NK-92 (cell line): ENCODE measurements at regions not wholly inside any gene's neighbourhood (a gene's known extent, or its start where the extent isn't known, plus 50 kb on each side); places are given as distances from the start of the nearest gene placed in this dataset.

Experiments
- DNase-seq: peaks from one replicate; lab custom pipeline; 2025; ENCODE audit not compliant: unreplicated experiment; lab: John Stamatoyannopoulos, UW

DNA sequence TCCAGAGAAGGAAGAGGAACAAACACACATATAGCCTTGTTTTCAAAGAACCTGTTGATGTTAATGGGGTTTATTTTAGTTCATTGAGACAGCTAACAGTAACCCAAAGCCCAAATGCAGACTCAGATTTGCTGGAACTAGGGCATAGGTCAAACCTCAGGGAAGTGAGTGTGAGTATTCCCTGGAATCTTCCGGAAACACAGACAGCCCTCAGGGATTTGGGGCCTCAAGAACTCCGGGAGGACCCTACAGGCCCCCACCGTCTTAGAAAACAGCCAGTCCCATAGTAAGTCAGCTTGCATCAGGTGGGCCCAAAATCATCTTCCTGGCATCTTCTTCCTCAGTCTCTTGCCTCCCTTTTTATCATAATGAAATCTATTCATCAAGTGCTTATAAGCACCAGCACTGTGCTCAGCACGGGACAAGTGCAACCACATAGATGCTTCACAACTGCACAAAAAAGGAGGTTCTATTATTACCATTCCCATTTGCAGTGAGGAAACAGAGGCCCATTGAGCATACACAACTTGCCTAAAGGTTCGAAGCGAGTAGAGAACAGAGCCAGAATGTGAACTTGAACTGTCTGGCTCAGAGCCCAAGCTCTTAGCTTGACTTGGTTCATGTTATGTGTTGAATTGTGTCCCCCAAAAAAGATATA is 50.2 kb upstream of the BCL11A start:
- no peak for DNase-seq

DNA sequence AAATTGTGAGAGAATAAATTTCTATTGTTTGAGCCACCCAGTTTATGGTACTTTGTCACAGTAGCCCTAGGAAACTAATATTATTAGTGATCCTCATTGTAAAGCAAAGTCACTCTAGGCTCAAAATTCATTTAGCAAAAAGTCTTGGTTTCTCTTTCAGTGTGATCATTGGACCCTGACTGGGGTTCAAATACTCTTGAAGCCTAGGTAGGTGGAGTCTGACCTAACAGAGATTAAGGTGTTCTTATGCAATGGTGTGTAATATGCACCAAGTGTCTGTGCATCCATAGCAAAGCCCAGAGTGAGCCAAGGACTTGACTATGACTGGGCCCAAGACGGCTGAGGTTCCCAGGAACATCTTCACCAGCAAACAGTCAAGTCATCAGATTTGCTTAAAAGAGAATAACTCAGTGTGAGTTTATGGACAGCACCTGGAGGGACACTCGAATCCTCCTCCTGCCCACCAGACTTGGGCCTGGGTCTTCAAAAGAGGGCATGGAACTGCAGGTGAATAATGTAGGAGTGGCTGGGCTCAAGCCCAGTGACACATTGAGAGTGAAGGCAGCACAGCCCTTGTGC is 51.1 kb upstream of the BCL11A start:
- no peak for DNase-seq

DNA sequence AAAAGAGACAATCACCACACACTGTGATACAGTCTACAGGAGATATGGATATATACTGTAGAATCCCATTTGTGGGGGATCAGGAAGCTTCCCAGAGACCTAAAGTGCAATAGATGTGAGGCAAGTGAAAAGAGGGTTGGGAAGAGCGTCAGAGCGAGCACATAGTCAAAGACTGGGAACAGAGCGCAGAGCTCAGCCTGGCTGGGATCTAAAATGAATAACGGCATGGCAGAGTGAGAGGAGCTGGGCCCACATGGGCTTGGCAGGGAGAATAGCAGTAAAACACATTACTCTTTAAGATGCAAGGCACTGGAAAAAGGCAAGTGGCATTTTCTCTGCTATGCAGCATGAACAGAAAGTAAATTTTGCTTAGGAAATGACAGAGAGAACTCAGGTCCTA is 52.4 kb upstream of the BCL11A start:
- DNase-seq = no peak

DNA sequence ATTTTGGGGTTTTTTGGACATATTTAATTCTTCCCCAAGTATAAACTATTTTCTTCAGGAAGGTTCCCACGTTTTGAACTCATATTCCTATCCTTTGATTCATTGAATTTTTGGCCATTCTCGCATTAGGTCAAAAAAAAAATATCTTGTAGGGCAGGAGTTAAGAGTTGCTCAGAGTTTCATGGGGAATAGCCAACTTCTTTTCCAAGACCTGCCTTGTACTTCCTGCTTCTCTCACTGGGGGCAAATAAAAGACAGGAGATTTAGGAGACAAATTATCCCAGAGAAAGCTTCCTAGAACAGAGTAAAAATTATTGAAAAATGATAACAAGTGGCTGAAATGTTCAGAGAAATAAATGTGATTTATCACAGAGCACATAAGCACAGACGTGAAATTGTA is 55.2 kb upstream of the BCL11A start:
- DNase-seq = no peak

DNA sequence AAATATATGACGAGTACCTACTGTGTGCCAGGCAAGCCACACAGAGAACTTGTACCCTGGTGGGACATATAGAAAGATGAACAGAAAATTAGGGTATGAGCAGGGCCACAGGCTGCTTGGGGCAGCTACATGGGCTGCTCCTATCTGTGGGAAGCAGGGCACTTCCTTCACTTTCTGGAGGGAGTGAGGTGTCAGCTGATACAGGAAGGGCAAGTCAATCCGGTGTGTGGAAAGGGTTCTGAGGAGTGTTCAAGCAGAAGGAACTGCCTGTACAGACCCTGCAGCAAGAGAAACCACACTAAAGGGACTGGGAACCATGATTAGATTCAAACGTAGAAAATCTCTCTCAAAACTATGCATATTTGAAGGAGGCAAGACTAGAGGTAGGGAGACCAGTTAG is 58.6 kb upstream of the BCL11A start:
- no peak for DNase-seq

DNA sequence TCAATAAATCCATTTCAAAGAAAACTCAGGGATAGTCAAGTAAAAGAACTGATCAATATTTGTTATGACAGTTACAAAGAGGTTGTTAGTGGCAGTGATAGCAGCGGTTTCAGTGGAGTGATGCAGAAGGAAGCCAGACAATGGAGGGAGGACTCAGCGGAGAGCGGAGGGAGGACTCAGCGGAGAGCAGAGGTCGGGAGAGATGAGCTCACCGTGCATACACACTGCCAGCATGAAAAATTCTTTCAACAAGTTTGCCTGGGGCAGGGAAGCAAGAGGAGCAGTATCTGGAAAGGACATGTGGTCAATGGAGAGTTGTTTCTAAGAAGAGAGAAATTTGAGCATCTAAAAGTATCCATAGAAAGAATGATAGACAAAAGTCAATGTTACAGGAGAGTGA is 60.9 kb upstream of the BCL11A start:
- no peak for DNase-seq

DNA sequence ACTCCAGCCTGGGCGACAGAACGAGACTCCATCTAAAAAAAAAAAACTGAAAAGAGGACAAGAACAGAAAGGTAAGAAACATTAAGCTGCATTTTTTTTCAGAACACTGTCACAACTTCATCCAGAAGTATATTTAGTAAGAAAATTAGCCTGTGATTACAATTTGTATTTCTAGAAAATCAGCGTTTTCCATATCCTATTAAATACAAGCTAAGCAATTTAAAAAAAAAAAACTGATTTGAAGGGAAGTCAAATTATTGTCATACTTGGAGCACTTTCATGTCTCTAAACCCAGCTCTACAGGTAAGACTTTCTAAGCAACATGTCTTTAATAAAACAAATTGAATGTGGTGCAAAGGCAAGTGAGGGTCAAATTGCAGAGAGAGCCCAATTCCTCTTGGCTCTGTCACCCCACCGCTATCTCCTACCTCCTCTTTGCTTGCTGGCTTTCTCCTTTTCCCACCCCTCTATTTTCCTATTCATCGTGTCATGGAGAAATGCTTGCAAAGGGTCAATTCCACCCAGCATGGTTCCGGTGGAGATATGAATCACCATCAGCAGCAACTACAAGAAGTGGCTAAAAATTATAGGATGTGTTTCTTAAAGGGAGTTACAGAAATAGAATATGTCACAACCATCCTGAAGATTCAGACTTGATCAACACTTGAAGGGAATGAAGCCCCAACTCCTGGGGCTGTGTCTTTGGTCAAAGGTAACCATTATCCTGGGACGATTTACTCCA is 68.4 kb upstream of the BCL11A start:
- DNase-seq = no peak

DNA sequence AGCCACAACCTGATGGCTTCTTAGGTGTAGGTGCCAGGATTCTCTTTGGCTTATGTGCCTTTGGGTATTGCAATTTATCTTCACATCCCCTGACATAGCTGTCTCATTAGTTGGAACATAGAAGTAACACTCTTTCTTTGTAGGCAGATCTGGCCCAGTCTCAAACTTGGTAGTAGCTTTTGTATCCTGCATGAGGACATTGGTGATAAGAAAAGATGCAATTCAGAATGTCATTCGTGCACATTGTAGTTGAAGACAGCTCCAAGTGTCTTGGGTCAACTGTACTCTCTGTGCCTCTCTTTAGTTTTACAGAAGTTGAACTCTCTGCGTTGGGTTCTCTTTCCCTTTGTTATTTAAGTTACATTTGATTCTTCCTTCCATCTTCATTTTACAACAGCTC is 69.6 kb upstream of the BCL11A start:
- no peak for DNase-seq

DNA sequence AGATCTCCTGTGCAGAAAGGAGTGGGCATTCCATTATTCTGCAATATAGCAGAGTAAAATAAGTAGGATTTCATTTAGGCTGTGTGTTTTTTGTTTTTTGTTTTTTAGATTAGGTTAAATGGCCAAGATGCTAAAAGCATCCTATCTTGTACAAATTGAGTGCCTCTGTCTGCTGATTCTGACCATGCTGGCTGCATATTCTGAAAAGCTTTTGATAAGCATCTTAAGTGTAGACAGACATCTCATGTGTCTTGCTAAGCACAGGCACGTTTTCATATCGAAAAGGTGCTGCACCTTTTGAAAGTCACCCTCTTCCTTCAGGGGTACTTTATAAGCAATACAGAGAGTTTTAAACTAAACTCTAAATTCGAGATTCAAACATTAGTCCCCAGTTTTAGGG is 74.0 kb upstream of the BCL11A start:
- DNase-seq = no peak

DNA sequence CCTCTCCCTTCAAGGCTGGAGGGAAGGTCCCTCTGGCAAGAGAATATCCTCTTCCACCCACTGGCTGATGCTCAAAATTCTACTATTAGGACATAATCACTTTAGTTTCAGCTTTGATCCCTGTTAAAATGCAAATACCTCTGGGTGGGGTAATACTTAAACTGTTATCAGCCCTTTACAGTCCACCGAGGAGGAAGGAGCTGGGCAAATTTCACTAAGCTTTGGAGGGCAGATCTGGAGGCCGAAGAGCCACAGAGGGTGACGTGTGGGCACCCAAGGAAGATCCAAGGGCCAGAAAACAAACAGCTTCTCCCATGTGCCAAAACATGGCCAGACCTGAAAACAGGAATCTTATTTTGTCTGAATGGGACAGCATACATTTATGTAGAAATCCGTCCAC is 74.6 kb upstream of the BCL11A start:
- DNase-seq = no peak

DNA sequence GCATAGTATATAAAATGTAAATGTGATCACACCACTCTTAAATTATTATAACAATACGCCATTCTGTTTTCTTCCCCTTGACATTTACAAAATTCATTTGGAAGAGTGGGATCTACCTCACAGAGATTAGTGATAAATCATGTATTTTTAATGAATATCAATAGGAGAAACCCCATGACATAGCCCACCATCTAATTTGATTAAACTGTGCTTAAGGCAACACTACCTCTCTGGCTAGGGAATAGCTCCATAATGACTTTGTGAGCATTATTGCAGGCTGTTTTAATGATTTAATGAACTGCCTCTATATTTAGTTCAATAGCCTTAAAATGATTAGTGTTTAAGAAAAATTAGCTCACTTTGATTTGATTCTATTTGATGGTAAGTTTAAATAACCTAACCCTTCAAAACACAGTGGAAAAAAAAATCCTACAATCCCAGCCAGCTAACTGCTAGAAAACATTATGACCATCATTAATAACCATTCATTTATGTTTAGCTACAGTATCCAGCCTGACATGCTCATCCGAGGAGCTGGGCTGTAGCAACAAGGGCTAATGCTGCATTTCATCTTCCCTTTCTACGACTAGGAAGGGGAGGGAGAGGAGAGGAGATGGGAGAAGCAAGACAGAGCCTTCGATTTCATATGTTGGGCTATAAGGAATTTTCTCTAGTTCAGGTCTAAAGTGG is 75.3 kb upstream of the BCL11A start:
- no peak for DNase-seq

DNA sequence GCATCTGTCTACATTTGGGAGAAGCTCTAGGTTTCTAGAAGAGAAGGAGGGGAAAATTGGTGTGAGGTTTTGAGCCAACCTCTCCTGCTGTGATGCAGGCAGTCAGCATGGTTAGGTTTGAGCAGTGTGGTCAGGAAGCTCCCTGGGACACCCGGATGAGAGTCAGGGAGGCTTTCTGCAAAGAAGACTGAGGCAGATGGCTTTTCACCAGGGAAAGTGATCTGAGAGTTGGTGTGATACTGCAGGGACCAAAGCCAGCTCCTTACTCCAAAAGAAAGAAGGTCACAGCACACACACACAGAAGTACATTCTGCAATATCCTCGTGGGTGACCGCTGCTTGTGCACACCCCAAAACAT is 75.8 kb upstream of the BCL11A start:
- DNase-seq = no peak

DNA sequence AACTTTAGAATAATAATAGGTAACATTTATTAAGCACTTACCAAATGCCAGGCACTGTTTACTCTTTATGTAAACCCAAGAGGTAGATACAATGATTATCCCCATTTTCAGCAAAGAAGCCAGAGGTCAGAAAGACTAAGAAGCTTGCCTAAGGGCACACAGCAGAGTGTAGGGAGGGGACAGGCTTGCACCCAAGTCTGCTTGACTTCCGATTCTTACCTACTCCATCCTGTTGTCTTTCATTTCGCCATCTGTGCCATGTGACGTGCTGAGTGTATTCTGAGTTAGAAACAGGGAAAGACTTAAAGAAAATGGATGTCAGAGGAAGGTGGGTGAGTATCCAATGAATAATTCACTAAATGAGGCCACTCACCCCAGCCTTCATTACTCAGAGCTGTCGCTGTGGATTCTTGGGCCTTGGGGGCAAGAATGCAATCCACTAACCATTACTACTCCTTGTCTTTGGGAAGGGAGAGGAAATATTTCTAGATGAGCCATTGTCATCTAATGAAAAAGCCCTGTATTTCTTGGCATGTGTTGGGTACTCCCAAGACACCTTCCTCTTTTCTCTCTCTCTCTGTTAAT is 76.4 kb upstream of the BCL11A start:
- DNase-seq = no peak

DNA sequence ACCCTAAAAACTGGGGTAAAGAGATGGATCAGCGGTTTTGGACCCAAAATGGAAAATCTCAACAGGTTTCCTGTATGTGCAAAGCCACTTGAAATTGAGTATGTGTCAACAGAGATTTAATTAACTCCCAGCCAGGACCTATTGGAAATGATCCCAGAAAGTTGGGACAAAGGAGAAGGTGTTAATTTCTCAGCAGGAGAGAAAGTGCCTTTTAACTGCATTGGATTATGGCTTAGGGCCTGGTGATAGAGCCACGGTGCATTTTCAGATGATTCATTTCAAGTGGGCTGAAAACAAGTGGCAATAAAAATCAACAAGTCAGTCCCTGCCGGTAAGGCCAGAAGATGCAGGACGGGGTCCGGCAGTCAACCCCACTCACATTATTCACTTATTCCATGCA is 80.2 kb upstream of the BCL11A start:
- DNase-seq = no peak

DNA sequence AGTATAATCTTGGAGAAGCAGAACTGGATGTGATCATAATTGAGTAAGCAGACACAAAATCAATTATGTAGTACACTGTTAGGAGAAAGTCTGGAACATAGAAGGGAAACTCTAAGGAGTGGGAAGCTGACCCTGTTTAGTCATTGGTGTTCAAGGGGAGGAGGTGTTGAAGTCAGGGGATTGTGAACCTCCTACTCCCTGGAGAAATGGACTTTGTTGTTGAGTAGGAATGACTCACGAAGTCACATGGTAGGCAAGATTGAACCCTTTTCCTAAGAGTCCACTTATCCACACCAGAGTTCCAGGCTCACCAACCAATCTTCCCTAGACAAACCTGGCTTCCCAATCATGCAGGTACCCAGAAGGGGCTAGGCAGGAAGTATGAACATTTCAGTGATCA is 81.0 kb upstream of the BCL11A start:
- DNase-seq = no peak

DNA sequence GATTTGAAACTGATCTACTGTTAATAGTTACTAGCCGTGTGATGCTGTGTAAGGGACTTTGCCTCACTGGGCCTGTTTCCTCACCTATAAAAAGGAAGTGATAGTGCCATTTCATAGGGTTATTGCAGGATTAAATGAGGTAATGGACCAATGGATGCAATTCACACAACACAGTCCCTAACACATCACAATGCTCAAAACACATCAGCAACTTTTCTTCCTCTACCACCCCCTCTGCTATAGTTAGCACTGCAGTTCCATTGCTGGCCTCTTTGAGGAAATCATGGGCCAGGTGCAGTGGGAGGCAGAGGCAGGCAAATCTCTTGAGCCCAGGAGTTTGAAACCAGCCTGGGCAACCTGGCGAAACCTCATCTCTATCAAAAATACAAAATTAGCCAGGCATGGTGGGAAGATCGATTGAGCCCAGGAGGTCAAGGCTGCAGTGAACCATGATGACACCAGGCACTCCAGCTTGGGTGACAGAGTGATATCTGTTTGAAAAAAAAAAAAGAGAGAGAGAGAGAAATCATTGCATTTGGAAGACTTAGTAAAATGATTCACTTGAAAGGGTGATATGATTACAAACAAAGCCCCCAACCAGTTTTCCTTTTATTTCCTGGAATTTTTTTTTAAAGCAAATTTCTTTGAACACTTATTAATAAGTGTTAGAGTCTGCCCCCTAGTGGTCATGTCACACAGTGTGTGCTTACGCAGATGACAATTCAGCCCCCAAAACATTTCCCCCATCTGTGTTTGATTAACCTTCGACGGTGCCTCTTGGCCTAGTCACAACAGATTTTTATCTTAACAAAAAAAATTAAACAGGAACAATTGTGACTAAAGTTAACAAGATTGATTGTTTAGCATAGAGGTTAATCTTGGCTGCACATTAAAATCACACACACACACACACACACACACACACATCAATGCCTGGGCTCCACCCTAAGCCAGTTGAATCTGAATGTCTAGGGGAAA is 88.6 kb upstream of the BCL11A start:
- DNase-seq = no peak

DNA sequence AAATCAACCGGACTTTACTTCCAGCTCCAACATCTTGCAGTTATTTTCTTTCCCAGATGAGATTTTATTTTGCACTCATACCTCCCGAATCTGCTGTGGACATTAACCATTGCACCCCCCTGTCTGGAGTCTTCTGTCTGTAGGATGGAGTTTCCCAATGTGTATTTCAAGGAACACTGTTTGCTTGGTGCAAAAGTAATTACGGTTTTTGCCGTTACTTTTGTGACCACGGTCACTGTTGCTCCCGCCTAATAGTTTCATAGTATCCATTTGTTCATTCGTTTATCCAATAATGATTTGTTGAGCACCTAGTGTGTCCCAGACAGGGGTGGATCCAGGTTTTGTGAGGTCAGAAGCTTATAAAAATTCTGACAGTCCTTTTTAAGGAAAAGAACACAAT is 90.3 kb upstream of the BCL11A start:
- no peak for DNase-seq

DNA sequence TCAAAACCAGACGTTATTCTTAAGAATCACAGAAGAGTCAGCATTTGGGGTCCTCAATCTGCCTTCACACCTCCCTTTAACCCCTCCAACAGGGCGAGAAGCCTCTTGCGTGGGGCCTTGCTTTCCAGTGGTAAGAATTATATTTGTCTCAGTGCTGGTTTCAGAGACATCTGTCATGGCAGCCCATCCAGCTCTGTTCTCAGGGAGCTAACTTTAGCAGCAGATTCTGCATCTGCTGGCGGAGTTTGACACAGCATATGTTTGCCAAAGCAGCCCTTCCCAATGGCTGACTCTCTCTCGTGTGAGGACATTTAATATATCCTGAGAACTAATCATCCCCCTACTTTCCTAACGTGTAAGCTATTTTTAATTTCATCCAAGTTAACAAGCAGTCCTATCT is 91.5 kb upstream of the BCL11A start:
- no peak for DNase-seq

DNA sequence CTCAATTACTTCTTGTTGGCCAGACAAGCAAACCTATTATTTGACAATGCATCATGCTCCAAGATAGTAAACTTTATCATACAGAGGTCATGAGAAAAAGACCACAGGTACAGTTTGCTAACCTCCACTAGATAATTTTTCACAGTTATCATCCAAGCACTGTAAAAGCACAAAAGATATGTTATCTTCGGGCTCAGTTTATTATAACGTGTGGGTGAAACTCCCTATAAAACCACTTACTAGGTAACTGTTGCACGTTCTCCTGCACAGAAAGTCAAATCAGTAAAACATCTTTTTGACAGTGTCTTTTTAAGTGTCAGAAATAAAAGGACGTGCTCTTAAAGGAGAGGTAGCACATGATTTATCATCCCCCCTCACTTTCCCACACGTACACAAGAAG is 94.7 kb upstream of the BCL11A start:
- DNase-seq = no peak

DNA sequence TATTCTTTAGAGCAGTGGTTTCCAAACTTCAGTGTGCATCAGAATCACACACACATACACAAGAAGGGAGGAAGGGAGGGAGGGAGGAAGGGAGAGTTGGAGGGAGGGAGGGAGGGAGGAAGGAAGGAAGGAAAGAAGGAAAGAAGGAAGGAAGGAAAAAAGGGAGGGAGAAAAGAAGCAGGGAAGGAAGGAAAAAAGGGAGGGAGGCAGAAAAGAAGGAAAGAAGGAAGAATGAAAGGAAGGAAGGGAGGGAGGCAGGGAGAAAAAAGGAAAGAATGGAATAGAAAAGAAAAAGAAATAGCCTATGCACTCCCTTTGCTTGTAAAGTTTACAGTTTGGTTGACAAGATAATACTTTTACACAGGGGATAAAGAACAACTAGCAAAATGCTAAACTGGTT is 96.3 kb upstream of the BCL11A start:
- no peak for DNase-seq
